NT2/D1 (cell line): ENCODE measurements at regions not wholly inside any gene's neighbourhood (a gene's known extent, or its start where the extent isn't known, plus 50 kb on each side); places are given as distances from the start of the nearest gene placed in this dataset.

Experiments used
- DNase-seq: peaks from one replicate; pipeline ENCODE4 v3.0.0-alpha.2; 2011; ENCODE audit warnings: low read depth, low spot score
- H3K27me3 ChIP-seq: 2 replicates; pipeline ENCODE4 v1.6.0; 2011; ENCODE audit warnings: mild to moderate bottlenecking; ENCODE audit not compliant: insufficient read length, insufficient read depth
- H3K36me3 ChIP-seq: 2 replicates; pipeline ENCODE4 v1.6.1; 2011; ENCODE audit warnings: mild to moderate bottlenecking, low read length, mixed read lengths; ENCODE audit not compliant: insufficient read depth, insufficient read length
- H3K4me1 ChIP-seq: 2 replicates; pipeline ENCODE4 v1.5.1; 2011; ENCODE audit not compliant: insufficient read depth, insufficient read length
- H3K4me3 ChIP-seq: 2 replicates; pipeline ENCODE4 v1.5.1; 2011; ENCODE audit warnings: low read depth; ENCODE audit not compliant: insufficient read length
- H3K9ac ChIP-seq: 2 replicates; pipeline ENCODE4 v1.6.0; 2011; ENCODE audit warnings: low read depth; ENCODE audit not compliant: insufficient read length
- H3K9me3 ChIP-seq: 2 replicates; pipeline ENCODE4 v1.5.1; 2011; ENCODE audit warnings: mild to moderate bottlenecking, low read length; ENCODE audit not compliant: insufficient read depth
- SUZ12 ChIP-seq: IDR thresholded peaks from 2 replicates; pipeline ENCODE4 v1.6.1; 2011; ENCODE audit not compliant: insufficient read length, insufficient read depth; ENCODE audit errors: extremely low read depth
- YY1 ChIP-seq: IDR thresholded peaks from 2 replicates; pipeline ENCODE4 v1.6.1; 2011; ENCODE audit not compliant: insufficient read length, insufficient read depth
- ZNF274 ChIP-seq: IDR thresholded peaks from 2 replicates; pipeline ENCODE4 v1.6.1; 2011; ENCODE audit warnings: mild to moderate bottlenecking, low read depth, low read length

DNA sequence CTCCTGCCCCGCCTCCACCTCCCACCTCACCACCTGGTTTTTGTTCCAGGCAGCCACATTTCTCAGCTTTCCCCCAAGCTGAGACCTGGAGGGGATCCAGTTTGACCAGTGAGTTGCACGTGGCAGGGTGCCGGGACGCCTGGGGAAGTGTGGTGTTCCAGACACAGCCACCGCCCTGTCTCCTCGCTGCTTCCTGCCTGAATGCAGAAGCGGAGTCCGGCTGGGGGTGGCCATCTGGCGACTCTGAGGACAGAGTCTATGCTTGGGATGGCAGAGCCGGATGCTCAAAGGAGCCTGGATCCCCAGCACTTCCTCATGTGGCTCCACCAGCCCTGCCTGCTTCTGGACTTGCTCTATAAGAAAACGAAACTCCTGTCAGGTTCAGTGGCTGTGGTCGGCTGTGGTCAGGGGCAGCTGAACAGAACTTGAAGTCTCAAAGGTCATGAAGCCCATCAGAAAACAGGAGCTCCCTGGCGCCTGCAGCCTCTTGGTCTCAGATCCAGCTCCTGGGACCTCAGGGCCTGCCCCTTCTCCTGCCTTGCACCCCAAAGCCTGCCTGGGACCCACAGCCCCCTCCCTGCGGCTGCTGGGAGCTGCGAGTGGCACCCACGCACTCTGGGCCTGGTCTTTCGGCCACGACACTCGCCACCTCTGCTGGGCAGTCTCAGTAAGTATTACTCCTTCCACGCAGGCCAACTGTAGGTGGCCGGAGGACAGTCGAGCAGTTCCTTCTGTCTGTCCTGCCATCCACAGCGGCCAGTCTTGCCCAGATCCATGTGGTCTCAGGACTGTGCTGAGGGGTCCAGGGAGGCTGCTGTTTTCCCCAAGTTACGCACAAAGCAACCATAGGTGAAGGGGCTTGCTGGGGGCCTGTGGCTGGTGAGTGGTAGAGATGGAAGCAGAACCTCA is 112.8 kb upstream of the MEF2A start:
- TF ChIP-seq ZNF274, result no peak
- no peak for TF ChIP-seq YY1
- no peak for TF ChIP-seq SUZ12
- H3K36me3 ChIP-seq, result no peaks in the 10 kb centered on the region
- no peaks in the 10 kb centered on the region for H3K9me3 ChIP-seq
- peaks cover 4% of the 10 kb centered on the region for H3K27me3 ChIP-seq
- peaks cover 17% of the 10 kb centered on the region for H3K4me1 ChIP-seq
- no peak for DNase-seq
- H3K9ac ChIP-seq, result no peak overlapping the region
- no peak overlapping the region for H3K4me3 ChIP-seq

DNA sequence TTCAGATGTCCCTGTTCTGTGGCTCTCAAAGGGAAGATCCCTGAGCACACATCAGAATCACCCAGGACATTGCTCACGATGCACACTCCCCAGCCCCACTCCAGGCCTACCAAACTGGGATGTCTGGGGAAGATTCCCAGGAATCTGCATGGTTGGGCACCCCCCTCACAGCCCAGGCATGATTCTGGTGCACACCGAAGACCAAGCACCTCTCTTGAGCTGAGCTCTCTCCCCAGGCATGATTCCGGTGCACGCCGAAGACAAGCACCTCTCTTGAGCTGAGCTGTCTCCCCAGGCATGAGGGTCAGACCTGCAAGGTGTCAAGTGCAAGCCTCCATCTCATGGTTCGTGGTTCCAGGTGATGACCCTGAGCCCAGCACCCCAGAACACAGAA is 112.2 kb upstream of the MEF2A start:
- Histone ChIP-seq H3K4me1 (peaks cover 16% of the 10 kb centered on the region), H3K4me3 (no peak overlapping the region), H3K9ac (no peak overlapping the region), H3K36me3 (no peaks in the 10 kb centered on the region), H3K9me3 (no peaks in the 10 kb centered on the region), H3K27me3 (peaks cover 4% of the 10 kb centered on the region)
- DNase-seq, result no peak
- no peak for TF ChIP-seq SUZ12
- no peak for TF ChIP-seq ZNF274
- no peak for TF ChIP-seq YY1

DNA sequence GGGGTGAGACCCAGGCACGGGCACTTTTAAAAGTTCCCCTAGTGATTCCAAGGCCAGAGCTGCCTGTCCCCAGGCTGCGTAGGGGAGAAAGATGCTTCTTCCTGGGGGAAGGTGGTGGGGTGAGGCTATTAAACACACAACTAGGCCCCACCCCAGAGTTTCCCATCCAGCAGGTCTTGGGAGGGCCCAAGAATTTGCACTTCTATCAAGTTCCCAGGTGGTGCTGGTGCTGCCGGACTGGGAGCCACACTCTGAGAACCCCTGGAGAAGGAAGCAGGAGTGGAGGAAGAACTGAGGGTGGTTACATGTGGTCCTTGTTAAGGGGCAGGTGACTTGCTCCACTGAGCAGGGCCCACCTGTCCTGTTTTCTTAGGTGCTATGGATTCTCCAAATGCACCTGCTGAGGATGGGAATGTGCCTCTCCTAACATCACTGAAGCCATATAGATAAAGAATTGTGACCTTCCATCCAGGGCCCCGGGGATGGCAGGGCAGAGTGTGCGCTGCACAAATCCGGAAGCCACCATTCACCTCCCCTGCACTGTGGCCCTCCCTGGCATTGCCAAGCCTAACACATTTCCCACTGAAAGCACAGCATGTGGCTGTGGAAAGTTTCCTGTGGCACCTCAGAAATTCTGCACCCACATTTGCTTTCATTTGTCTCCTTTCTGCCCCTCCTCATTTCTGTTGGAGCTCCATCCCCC is 111.5 kb upstream of the MEF2A start:
- peaks cover 4% of the 10 kb centered on the region for H3K27me3 ChIP-seq
- no peak for DNase-seq
- H3K9ac ChIP-seq, result peak overlapping the region; percentile 36

DNA sequence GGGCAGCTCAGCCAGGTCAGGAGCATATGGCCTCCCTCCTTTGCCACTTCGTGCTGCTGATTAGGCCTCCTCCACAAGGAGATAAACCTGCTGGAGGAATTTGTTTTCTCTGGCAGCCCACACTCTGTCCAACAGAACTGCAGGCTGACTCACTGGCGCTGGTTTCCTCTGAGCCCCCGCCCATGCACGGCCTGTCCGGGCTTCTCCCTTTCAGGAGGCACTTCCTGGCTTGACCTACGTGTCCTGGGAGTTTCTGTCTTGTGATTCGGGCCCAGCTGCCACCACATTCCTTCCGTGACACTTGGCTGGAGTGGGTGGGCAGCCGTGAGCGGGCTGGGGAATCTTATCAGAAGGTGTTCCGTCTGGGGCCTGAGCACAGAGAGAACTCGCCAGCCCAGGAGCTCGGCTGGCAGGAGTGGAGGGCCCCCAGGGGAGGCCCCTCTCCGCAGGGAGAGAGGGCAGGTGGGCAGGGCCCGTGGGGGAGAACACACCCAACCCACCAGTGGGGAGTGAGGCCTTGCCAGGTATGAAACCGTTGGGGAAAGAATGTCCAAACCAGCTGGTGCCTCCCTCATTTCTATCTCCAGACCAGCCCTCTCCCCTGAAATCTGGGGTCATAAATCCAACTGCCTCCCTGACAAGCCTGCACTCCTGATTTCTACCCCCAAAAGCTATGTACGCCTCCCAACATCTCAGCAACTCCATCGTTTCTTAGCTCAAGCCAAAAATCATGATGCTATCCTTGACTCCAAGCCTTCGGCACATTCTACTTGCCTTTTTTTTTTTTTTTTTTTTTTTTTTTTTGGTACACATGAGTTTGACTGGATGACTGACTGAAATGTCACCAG is 110.6 kb upstream of the MEF2A start:
- peak overlapping the region; percentile 36 for H3K9ac ChIP-seq
- TF ChIP-seq YY1 (no peak), ZNF274 (no peak), SUZ12 (no peak)

More for the DNA sequence above, 111.5 kb upstream of the MEF2A start:
- Histone ChIP-seq H3K9me3 (no peaks in the 10 kb centered on the region), H3K4me3 (no peak overlapping the region), H3K4me1 (peaks cover 16% of the 10 kb centered on the region), H3K36me3 (no peaks in the 10 kb centered on the region)
- TF ChIP-seq ZNF274 (no peak), SUZ12 (no peak), YY1 (no peak)

DNA sequence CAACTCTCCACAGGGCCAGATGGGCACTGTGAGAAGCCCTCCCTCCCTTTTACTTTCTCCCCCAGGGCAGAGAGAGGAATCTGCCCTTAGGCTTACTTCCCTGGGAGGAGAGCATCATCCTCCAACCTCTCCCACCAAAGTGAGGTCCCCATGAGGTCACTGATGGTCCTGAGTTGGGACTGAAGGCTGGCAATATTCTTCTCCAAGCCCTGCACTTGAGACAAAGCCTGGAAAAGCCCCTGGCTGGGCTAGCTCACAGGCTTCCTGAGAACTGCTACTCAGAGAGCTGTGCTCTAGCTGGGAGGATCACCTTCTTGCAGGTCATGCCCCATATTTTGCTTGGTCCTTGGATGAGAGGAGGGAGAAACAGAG is 110.0 kb upstream of the MEF2A start:
- no peaks in the 10 kb centered on the region for H3K9me3 ChIP-seq
- H3K36me3 ChIP-seq, result no peaks in the 10 kb centered on the region
- H3K9ac ChIP-seq, result no peak overlapping the region
- TF ChIP-seq YY1 (no peak), ZNF274 (no peak), SUZ12 (no peak)
- no peak overlapping the region for H3K4me3 ChIP-seq
- H3K27me3 ChIP-seq, result peaks cover 4% of the 10 kb centered on the region
- H3K4me1 ChIP-seq, result peaks cover 16% of the 10 kb centered on the region
- DNase-seq, result no peak

More for the DNA sequence above, 110.6 kb upstream of the MEF2A start:
- Histone ChIP-seq H3K9me3 (no peaks in the 10 kb centered on the region), H3K36me3 (no peaks in the 10 kb centered on the region), H3K4me1 (peaks cover 16% of the 10 kb centered on the region), H3K4me3 (no peak overlapping the region), H3K27me3 (peaks cover 4% of the 10 kb centered on the region)
- no peak for DNase-seq

DNA sequence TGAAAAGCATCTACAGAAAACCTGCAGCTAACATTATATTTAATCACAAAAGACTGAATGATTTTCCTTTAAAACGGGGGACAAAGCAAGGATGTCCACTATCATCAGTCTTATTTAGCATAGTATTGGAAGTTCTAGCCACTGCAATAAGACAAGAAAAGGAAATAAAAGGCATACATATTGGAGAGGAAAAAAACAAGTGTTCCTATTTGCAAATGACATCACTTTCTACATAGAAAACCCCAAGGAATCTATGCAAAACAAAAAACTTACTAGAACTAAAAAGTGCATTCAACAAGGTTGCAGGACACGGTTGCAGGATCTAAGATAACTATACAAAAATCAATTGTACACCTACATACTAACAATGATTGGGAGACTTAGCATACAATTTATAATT is 101.6 kb upstream of the MEF2A start:
- Histone ChIP-seq H3K4me1 (no peaks in the 10 kb centered on the region), H3K36me3 (no peaks in the 10 kb centered on the region), H3K27me3 (no peaks in the 10 kb centered on the region), H3K9ac (no peak overlapping the region), H3K9me3 (peaks cover 13% of the 10 kb centered on the region), H3K4me3 (no peak overlapping the region)
- no peak for DNase-seq
- TF ChIP-seq ZNF274, result no peak
- no peak for TF ChIP-seq SUZ12
- TF ChIP-seq YY1, result no peak

DNA sequence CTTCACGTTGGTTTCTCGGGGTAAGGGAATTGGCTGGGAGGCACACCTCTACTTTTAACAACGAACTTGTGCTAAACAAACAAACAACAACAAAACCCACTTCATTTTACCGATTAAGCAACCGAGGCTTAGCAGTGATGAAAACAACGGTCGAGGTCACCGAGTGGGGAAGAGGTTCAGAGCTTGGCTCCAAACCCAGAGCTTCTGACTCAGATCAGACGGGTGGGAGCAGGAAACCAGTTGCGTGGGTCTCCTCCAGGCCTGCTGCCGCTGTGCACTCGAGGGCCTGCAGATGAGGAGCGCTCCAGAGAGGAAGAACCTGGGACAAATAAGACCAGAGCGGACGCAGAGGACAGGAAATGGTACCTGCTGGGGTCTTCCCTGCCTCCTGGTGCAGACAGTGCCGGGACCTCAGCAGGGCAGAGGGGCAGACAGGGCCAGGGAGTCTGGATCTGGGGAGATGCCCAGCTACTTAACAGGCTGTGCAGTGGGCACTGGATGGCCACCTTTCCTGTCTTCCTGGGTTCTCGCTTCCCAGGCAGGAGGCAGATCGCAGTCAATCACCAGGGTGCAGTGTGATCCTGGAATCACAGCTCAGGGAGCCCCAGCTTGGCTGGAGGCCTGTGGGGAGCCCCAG is 99.0 kb upstream of the MEF2A start:
- H3K4me1 ChIP-seq, result no peaks in the 10 kb centered on the region
- no peak overlapping the region for H3K9ac ChIP-seq
- H3K9me3 ChIP-seq, result peaks cover 13% of the 10 kb centered on the region
- no peak overlapping the region for H3K4me3 ChIP-seq
- no peak for TF ChIP-seq ZNF274
- DNase-seq, result no peak
- no peaks in the 10 kb centered on the region for H3K27me3 ChIP-seq
- no peaks in the 10 kb centered on the region for H3K36me3 ChIP-seq
